Cardiac fibroblast (primary cell): ENCODE measurements at regions not wholly inside any gene's neighbourhood (a gene's known extent, or its start where the extent isn't known, plus 50 kb on each side); places are given as distances from the start of the nearest gene placed in this dataset.

ENCODE experiments used
- DNase-seq, 2 donors: peaks; one replicate each; pipeline versions ENCODE4 v3.0.0 to v3.0.0-alpha.2; 2010; ENCODE audit warnings: low read depth in 2 of 2
- H3K4me3 ChIP-seq, 2 donors: replicated peaks in 1 of 2; 1 replicate in 1 of 2; 2 replicates in 1 of 2; pipeline ENCODE4 v1.5.1; 2011; ENCODE audit warnings: low read depth in 2 of 2, low read length in 2 of 2, mild to moderate bottlenecking in 2 of 2, moderate library complexity in 1 of 2
- TF ChIP-seq, protein P1 (sequence below): IDR thresholded peaks from one replicate; pipeline ENCODE4 v1.5.1; 2011; ENCODE audit warnings: low read depth, mild to moderate bottlenecking, low read length, inconsistent platforms

DNA sequence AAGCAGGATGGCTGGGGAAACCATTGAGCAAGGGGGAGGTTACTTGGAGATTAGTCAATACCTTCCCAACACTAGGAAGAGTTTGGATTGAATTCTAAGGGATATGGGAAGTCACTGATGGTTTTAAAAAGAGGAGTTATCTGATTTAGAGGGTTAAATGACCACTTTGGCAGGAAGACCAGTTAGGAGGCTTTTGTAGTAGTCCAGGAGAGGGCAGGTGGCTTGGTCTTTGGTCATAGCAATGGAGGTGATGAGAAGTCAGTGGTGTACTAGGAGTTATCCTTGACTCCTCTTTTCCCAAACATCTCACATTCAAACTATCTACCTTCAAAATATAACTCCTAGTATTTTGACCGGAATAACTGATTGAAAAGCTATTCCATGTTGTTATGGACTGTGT lies 644.1 kb downstream of the UTRN start:
- H3K4me3 ChIP-seq: no peak overlapping the region
- TF ChIP-seq, protein P1, sequence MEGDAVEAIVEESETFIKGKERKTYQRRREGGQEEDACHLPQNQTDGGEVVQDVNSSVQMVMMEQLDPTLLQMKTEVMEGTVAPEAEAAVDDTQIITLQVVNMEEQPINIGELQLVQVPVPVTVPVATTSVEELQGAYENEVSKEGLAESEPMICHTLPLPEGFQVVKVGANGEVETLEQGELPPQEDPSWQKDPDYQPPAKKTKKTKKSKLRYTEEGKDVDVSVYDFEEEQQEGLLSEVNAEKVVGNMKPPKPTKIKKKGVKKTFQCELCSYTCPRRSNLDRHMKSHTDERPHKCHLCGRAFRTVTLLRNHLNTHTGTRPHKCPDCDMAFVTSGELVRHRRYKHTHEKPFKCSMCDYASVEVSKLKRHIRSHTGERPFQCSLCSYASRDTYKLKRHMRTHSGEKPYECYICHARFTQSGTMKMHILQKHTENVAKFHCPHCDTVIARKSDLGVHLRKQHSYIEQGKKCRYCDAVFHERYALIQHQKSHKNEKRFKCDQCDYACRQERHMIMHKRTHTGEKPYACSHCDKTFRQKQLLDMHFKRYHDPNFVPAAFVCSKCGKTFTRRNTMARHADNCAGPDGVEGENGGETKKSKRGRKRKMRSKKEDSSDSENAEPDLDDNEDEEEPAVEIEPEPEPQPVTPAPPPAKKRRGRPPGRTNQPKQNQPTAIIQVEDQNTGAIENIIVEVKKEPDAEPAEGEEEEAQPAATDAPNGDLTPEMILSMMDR: no peak
- no peak for DNase-seq

DNA sequence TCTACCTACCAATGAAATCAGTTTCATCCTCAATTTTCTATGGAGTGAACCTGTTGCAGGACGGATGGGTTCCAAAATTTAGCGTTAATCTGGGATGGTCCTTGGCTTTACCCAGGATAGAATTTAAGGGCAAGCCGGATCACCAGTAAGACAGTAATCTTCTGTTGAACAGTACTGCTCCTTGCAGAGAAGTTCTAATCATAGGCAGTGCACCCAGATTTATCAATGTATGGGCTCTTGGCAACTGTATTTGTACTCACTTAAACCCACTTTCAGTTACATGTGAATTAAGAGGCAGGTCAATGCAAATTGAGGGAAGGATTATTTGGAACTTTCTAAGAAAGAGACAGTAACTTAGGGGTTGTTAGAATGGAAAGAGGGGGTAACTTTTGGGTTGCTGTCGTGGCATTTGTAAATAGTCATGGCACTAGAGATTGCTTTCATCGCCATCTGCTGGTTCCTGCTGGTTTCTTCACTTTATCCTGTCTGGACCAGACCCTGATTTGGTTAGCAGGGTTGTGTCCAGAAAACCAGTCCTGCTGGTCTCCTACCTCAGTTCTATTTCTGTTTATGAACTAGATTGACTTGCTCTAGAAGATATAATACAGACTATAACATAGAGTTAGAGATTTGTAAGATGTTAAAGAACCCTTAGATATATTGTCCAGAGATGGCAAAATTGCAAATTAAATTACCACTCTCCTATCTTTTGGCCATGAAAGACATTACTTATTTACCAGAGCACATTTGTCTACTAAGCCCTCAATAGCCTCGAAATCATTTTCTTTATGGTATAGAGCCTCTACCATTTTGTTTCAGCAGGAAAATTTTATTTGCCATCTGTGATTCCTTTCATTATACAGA lies 646.3 kb downstream of the UTRN start:
- H3K4me3 ChIP-seq: no peak overlapping the region
- DNase-seq: peak; percentile 49 to 67
- TF ChIP-seq, protein P1: peak; percentile 74

DNA sequence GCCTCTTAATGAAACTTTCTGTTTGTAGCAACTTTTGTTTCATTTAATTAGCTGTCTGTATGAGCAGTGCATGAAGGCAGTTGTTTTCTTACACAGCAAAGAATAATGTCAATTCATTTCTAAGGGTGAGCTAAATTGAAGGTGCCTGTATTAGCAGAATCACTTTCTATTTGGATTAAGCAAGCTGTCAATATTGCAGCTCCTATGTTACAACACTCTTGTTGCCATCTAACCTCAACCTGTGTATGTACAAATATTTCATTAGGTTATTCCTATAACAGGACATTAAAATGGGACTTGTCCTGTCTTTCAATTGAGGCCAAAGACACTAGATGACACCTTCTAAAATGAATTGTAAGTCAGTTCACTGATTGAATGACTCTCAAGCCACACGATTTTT lies 647.5 kb downstream of the UTRN start:
- no peak for DNase-seq
- H3K4me3 ChIP-seq: no peak overlapping the region
- TF ChIP-seq, protein P1: no peak

DNA sequence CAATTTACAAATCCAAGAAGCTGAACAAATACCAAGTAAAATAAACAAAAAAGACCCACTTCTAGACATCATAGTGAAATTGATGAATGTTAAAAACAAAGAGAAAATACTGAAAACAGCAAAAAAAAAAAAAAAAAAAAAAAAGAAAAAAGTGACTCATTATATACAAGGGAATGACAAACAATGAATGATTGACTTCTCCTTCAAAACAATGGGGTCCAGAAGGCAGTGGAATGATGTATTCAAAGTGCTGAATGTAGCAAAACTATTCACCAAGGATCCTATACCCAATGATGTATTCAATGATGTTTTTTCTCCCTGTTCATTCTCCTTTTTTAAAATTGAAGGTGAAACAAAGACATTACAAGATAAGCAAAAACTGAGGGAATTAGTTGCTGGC lies 650.0 kb downstream of the UTRN start:
- peak in 1 of 2 donors; percentile 19 for DNase-seq
- TF ChIP-seq, protein P1: no peak
- H3K4me3 ChIP-seq: no peak overlapping the region

DNA sequence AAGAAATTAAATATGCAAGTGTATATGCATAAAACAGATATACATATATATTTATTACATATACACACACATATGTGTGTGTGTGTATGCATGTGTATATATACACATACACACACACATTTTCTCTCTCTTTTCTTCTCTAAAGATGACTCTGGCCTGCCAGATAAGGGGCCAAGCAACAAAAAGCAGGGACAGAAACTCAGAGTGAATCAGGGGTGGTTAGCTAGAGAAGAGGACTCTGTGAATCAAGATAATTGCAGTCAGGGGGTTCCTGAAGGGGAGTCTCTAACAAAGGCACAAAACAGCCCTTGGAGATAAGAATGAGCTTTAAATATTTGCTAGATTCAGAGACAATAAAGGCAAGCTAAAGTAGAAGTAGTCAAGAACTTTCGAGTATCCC lies 650.5 kb downstream of the UTRN start:
- H3K4me3 ChIP-seq: no peak overlapping the region
- DNase-seq: no peak
- TF ChIP-seq, protein P1: no peak

DNA sequence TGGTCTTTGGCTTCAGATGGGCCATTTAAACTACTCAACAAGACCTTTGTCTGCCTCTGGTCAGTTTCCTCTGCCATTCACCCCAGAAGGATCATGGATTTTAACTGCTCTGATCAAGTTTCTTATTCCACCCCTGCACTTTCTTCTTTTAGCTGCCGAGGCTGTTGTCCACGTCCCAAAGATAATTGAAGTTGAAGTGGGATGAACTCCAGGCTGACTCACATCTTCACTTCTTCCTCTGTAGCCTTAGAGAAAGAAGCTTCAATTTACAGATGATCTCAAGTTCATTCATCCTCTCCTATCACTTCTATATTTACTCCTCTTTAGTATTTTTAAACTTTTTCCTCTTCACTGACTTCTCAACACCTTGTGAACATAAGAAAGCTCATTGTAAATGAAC lies 651.6 kb downstream of the UTRN start:
- H3K4me3 ChIP-seq: no peak overlapping the region
- DNase-seq: peak in 1 of 2 donors; percentile 20
- TF ChIP-seq, protein P1: no peak

DNA sequence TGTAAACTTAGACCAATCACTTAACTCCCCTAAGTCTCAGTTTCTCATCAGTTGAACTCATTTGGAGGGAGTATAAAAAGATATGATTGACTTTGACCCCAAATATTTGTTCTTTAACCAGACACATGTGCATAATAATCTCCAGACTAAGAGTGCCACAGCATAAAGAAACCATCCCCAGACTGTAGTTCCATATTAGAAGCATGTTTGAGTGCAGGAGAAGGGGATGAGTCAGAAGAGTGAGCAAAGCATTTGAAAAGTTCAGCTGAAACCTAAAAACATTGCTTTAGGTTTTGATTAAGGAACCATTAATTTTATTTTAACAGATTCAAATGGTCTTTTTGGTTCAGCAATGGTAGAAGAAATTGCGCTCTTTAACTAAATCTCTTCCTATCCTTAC lies 654.8 kb downstream of the UTRN start:
- no peak overlapping the region for H3K4me3 ChIP-seq
- TF ChIP-seq, protein P1: no peak
- peak in 1 of 2 donors; percentile 28 for DNase-seq
